Spinal cord (tissue), 9 donors: ENCODE measurements at regions not wholly inside any gene's neighbourhood (a gene's known extent, or its start where the extent isn't known, plus 50 kb on each side); places are given as distances from the start of the nearest gene placed in this dataset.

Experiments
- DNase-seq, 6 donors: peaks; one replicate each; pipeline versions ENCODE4 v3.0.0 to v3.0.0-alpha.2; 2013 to 2015; ENCODE audit warnings: low spot score in 6 of 6, low read depth in 4 of 6
- H3K27ac ChIP-seq: one replicate; pipeline ENCODE4 v1.5.1; 2013; ENCODE audit warnings: low read depth, low read length, control low read depth
- H3K27me3 ChIP-seq: one replicate; pipeline ENCODE4 v1.6.1; 2013; ENCODE audit warnings: low read length; ENCODE audit not compliant: control insufficient read depth, insufficient read depth
- H3K36me3 ChIP-seq: one replicate; pipeline ENCODE4 v1.6.1; 2013; ENCODE audit warnings: low read length; ENCODE audit not compliant: control insufficient read depth, insufficient read depth
- H3K4me1 ChIP-seq: one replicate; pipeline ENCODE4 v1.6.1; 2013; ENCODE audit warnings: low read length; ENCODE audit not compliant: control insufficient read depth, insufficient read depth
- H3K4me3 ChIP-seq: one replicate; pipeline ENCODE4 v1.5.1; 2013; ENCODE audit warnings: low read depth, low read length, control low read depth
- H3K9me3 ChIP-seq: one replicate; pipeline ENCODE4 v1.6.1; 2013; ENCODE audit warnings: low read length; ENCODE audit not compliant: control insufficient read depth, insufficient read depth
- WGBS: methylation state at CpG from one replicate; pipeline ENCODE4 v1.1.5; 2013; ENCODE audit warnings: missing lambda C conversion rate; ENCODE audit not compliant: insufficient coverage; 5-methylcytosine and 5-hydroxymethylcytosine counted together
- donor health status: healthy.

DNA sequence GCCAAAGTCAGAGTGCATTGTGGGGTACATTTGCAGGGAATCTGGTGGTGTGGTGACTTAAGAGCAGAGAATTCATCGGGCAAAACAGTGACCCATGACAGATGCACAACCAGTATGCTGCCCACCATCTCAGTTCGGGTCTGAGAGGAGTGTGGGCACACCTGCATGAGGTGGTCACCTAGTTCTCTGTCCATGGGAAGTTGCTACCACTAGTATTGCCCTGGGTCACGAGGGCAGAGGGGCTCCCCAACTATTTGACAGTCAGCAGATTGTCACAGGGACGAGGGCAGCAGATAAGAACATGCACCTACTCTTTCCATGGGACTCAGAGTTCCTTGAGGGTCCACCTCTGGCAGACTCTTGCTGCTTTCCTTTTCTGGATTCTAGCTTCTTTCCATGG lies 305.2 kb upstream of the MAOA start:
- H3K36me3 ChIP-seq, result no peaks in the 10 kb centered on the region
- H3K27me3 ChIP-seq, result no peaks in the 10 kb centered on the region
- no peak overlapping the region for H3K27ac ChIP-seq
- WGBS, result 65% methylated on average over 4 of the region's 4 CpGs
- no peaks in the 10 kb centered on the region for H3K4me1 ChIP-seq
- no peaks in the 10 kb centered on the region for H3K9me3 ChIP-seq
- no peak overlapping the region for H3K4me3 ChIP-seq
- no peak for DNase-seq

DNA sequence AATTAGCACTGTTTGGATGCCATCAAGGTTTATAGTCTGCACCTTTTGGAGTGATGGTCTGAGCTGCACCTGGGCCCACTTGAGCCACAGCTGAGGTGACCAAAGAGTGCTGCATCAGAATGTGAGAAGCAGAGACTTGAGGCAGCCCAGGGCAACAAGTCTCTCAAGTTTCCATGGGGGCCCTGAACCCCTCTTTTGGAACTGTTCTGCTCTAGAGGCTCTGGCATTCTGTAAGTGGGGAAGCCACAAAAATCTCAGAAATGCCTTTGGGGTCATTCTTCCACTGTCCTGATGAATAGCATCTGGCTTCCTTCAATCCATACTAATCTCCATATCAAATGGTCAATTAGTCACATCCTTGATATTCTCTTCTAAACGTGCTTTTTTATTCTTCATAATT lies 298.4 kb upstream of the MAOA start:
- H3K27ac ChIP-seq, result no peak overlapping the region
- no peaks in the 10 kb centered on the region for H3K4me1 ChIP-seq
- no peaks in the 10 kb centered on the region for H3K9me3 ChIP-seq
- DNase-seq, result no peak
- WGBS, result no CpG with 5 or more reads among the region's 1 CpG
- H3K4me3 ChIP-seq, result no peak overlapping the region
- no peaks in the 10 kb centered on the region for H3K36me3 ChIP-seq
- no peaks in the 10 kb centered on the region for H3K27me3 ChIP-seq

DNA sequence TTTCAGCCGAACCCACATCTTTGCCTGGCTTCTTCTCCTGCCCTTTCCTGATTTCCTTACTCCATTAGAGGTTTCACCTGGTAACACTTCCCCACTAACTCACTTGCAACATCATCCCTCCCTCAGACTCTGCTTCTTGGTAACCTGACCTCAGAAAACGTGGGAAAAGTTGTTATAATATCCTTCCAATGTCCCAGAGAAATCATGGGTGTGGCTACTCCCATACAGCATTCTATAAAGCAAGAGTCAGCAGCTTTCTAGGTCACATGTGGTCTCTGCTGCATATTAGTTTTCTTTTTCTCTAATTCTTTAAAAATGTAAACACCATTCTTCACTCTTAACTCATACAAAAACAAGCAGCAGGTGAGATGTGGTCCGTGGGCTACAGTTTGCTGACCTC lies 283.1 kb upstream of the MAOA start:
- H3K27ac ChIP-seq, result no peak overlapping the region
- no peak for DNase-seq
- H3K27me3 ChIP-seq, result no peaks in the 10 kb centered on the region
- 85% methylated on average over 1 of the region's 3 CpGs for WGBS
- H3K36me3 ChIP-seq, result no peaks in the 10 kb centered on the region
- no peaks in the 10 kb centered on the region for H3K4me1 ChIP-seq
- no peak overlapping the region for H3K4me3 ChIP-seq
- peaks cover 2% of the 10 kb centered on the region for H3K9me3 ChIP-seq

DNA sequence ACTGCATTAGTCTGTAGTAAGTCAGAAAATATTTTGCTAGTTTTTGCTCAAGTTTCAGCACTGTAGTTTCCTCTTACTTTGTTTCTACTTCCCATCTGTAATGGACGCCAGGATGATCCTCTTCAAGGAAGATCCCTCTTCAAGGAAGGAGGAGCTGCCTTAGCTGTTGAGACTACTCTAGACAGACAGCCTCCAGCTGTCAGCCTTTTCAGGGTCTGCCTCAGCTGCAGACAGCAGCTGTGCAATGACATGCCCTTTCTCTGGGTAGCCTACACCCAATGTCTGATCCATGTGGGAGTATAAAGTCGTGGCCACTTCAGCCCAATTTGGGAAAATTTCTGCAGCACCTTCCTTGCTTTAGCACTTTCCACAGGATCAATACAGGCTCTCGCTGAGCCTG lies 281.0 kb upstream of the MAOA start:
- H3K36me3 ChIP-seq, result no peaks in the 10 kb centered on the region
- no peak for DNase-seq
- 51% methylated on average over 3 of the region's 3 CpGs for WGBS
- no peaks in the 10 kb centered on the region for H3K27me3 ChIP-seq
- H3K4me3 ChIP-seq, result no peak overlapping the region
- H3K27ac ChIP-seq, result no peak overlapping the region
- H3K4me1 ChIP-seq, result no peaks in the 10 kb centered on the region
- peaks cover 2% of the 10 kb centered on the region for H3K9me3 ChIP-seq

DNA sequence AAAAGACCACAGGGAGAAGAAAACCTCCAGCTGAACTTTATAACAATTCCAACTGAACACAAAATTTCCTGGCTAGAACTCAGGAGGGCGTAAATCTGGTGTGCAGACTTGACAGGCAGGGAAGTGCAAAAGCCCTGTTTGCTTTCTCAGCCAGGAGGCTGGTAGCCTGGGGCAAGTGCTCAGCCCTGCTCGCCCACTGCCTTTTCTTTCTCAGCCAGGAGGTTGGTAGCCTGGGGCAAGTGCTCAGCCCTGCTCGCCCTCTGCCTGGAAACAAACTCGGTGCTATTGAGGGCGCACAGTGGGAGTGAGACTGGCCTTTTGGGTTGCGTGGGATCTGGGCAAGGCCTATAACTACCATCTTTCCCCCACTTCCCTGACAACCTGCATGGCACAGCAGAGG lies 275.4 kb upstream of the MAOA start:
- 65% methylated on average over 6 of the region's 6 CpGs for WGBS

DNA sequence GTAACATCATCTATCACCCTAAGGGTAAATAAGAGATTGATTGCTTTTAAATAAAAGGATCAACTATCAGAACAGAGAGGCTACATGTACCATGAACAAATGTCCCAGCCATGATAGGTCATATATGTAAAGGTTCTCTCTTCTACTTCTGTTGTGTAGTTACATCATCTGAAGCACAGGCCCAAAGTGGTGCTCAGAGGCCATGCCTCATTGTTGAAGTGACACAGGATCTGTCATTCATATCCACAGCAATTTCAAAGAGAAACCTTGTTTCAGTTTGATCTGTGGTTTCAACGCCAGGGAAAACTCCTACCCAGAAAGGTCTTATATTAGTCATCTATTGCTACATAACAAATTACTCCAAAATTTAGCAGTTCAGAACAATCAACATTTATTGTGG lies 269.2 kb upstream of the MAOA start:
- Histone ChIP-seq H3K36me3 (no peaks in the 10 kb centered on the region), H3K4me1 (no peaks in the 10 kb centered on the region), H3K4me3 (no peak overlapping the region), H3K27ac (no peak overlapping the region), H3K9me3 (no peaks in the 10 kb centered on the region), H3K27me3 (no peaks in the 10 kb centered on the region)
- no peak for DNase-seq
- no CpG with 5 or more reads among the region's 1 CpG for WGBS

More for the DNA sequence above, 275.4 kb upstream of the MAOA start:
- DNase-seq, result no peak
- H3K27ac ChIP-seq, result no peak overlapping the region
- no peaks in the 10 kb centered on the region for H3K27me3 ChIP-seq
- H3K4me1 ChIP-seq, result no peaks in the 10 kb centered on the region
- H3K4me3 ChIP-seq, result no peak overlapping the region
- no peaks in the 10 kb centered on the region for H3K36me3 ChIP-seq
- H3K9me3 ChIP-seq, result peaks cover 4% of the 10 kb centered on the region

DNA sequence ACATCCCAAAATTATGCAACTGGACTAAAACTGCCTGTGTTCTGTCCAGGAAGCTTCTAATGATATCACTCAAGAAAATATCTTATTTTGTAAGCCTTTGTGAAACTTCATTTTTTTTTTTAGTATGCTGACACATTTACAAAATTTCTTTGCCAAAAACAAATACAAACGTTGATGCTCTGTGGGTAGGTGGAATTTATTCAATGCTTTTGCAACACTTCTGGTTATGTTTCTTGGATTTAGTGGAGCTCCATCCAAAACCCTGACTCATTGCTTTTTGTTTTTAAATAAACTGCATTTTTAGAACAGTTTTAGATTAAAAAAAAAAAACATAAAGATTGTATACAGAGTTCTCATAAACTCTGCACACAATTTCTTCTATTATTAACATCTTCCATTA lies 250.9 kb upstream of the MAOA start:
- Histone ChIP-seq H3K27me3 (no peaks in the 10 kb centered on the region), H3K4me3 (no peak overlapping the region), H3K4me1 (no peaks in the 10 kb centered on the region), H3K36me3 (no peaks in the 10 kb centered on the region), H3K9me3 (no peaks in the 10 kb centered on the region), H3K27ac (no peak overlapping the region)
- DNase-seq, result no peak
- WGBS, result no CpG with 5 or more reads among the region's 1 CpG

DNA sequence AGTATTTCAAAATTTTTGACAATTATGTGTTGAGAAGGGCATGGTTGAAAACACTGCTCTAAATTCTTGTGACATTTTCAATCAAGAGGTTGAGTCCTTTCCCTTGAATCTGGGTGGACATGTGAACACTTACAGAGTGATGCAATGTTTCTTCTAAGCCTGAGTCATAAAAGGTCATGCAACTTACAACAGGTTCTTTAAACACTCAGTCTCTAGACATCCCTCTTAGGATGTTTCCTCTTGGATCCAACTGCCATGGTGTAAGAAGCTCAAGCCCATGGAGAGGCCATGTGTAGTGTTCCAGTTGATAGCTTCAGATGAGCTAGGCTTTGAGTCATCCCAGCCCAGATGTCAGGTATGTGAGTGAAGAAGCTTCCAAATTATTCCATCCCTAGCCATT lies 232.2 kb upstream of the MAOA start:
- DNase-seq, result no peak

DNA sequence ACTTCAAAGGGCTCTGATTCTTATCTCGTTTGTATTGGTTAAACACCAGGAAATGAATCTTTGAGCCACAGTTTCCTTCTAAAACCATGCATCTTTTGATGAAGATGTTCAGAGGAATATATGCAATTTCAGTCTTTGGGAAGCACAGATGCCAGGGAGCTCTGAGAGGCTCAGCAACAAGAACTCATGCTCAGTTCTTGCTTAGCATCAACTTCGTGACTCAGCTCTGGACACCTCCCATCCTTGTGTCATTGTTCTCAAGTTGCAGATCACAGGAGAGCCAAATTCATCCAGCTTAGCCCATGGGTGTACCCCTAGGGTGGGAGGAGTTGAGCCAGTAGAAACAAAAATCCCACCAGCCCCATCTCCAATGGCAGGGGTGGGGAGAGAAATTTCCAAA lies 219.6 kb upstream of the MAOA start:
- Histone ChIP-seq H3K27ac (no peak overlapping the region), H3K4me1 (no peaks in the 10 kb centered on the region), H3K9me3 (peaks cover 3% of the 10 kb centered on the region), H3K36me3 (no peaks in the 10 kb centered on the region), H3K27me3 (no peaks in the 10 kb centered on the region), H3K4me3 (no peak overlapping the region)
- no CpG with 5 or more reads among the region's 2 CpGs for WGBS
- no peak for DNase-seq

More for the DNA sequence above, 232.2 kb upstream of the MAOA start:
- Histone ChIP-seq H3K27me3 (peaks cover 3% of the 10 kb centered on the region), H3K4me1 (no peaks in the 10 kb centered on the region), H3K9me3 (no peaks in the 10 kb centered on the region), H3K36me3 (no peaks in the 10 kb centered on the region), H3K4me3 (no peak overlapping the region), H3K27ac (no peak overlapping the region)

DNA sequence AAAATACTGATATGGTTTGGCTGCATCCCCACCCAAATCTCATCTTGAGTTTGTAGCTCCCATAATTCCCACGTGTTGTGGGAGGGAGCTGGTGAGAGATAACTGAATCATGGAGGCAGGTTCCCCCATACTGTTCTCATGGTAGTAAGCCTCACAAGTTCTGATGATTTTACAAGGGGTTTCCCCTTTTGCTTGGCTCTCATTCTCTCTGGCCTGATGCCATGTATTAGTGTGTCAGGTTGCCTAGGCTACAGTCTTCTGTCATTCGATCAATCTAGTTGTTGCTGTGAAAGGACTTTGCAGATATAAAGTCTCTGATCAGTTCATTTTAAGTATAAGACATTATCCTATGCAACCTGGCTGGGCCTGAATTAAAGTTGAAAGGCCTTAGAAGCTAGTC lies 209.3 kb upstream of the MAOA start:
- H3K36me3 ChIP-seq, result no peaks in the 10 kb centered on the region
- H3K27ac ChIP-seq, result no peak overlapping the region
- no peaks in the 10 kb centered on the region for H3K27me3 ChIP-seq
- H3K4me1 ChIP-seq, result no peaks in the 10 kb centered on the region
- no CpG with 5 or more reads among the region's 2 CpGs for WGBS
- H3K4me3 ChIP-seq, result no peak overlapping the region
- DNase-seq, result no peak
- H3K9me3 ChIP-seq, result no peaks in the 10 kb centered on the region
